IPS-11a (cell line): ENCODE measurements at regions not wholly inside any gene's neighbourhood (a gene's known extent, or its start where the extent isn't known, plus 50 kb on each side); places are given as distances from the start of the nearest gene placed in this dataset.

Source experiments
- H3K4me3 ChIP-seq: one replicate; pipeline ENCODE4 v1.5.1; 2013; ENCODE audit warnings: low read depth, low read length, control low read depth

GRCh38 chr10:58995058-58995596, 181.3 kb upstream of the PHYHIPL start:
- no peak overlapping the region for H3K4me3 ChIP-seq

GRCh38 chr10:58996063-58996462, 180.4 kb upstream of the PHYHIPL start:
- no peak overlapping the region for H3K4me3 ChIP-seq

GRCh38 chr10:58996866-58997265, 179.6 kb upstream of the PHYHIPL start:
- no peak overlapping the region for H3K4me3 ChIP-seq

- no peak overlapping the region for H3K4me3 ChIP-seq
These were observed 177.3 kb upstream of the PHYHIPL start for GRCh38 chr10:58998924-58999713.

- no peak overlapping the region for H3K4me3 ChIP-seq
These were observed 176.1 kb upstream of the PHYHIPL start for GRCh38 chr10:59000162-59000825.

GRCh38 chr10:59002011-59002410, 174.4 kb upstream of the PHYHIPL start:
- H3K4me3 ChIP-seq = no peak overlapping the region

- no peak overlapping the region for H3K4me3 ChIP-seq
These were observed 173.2 kb upstream of the PHYHIPL start for GRCh38 chr10:59003203-59003602.

- no peak overlapping the region for H3K4me3 ChIP-seq
These were observed 172.1 kb upstream of the PHYHIPL start for GRCh38 chr10:59004392-59004791.

- H3K4me3 ChIP-seq = no peak overlapping the region
These were observed 169.7 kb upstream of the PHYHIPL start for GRCh38 chr10:59006511-59007306.

GRCh38 chr10:59007307-59008025, 169.0 kb upstream of the PHYHIPL start:
- no peak overlapping the region for H3K4me3 ChIP-seq

- H3K4me3 ChIP-seq = no peak overlapping the region
These were observed 168.0 kb upstream of the PHYHIPL start for GRCh38 chr10:59008452-59008851.

GRCh38 chr10:59011972-59012632, 164.3 kb upstream of the PHYHIPL start:
- H3K4me3 ChIP-seq = no peak overlapping the region

- no peak overlapping the region for H3K4me3 ChIP-seq
These were observed 163.6 kb upstream of the PHYHIPL start for GRCh38 chr10:59012839-59013238.

- H3K4me3 ChIP-seq = no peak overlapping the region
These were observed 160.4 kb upstream of the PHYHIPL start for GRCh38 chr10:59016043-59016442.

- H3K4me3 ChIP-seq = no peak overlapping the region
These were observed 157.5 kb upstream of the PHYHIPL start for GRCh38 chr10:59018977-59019376.

- no peak overlapping the region for H3K4me3 ChIP-seq
These were observed 156.8 kb upstream of the PHYHIPL start for GRCh38 chr10:59019603-59020002.

- no peak overlapping the region for H3K4me3 ChIP-seq
These were observed 155.9 kb upstream of the PHYHIPL start for GRCh38 chr10:59020502-59020901.

GRCh38 chr10:59025981-59026765, 150.3 kb upstream of the PHYHIPL start:
- H3K4me3 ChIP-seq = no peak overlapping the region

GRCh38 chr10:59027975-59028655, 148.3 kb upstream of the PHYHIPL start:
- no peak overlapping the region for H3K4me3 ChIP-seq
